Stromal cell of bone marrow (primary cell): ENCODE measurements at regions not wholly inside any gene's neighbourhood (a gene's known extent, or its start where the extent isn't known, plus 50 kb on each side); places are given as distances from the start of the nearest gene placed in this dataset.
A peak's percentile ranks its signal among the peaks of the same experiment; 100 is the strongest.

Experiments used
- DNase-seq: peaks from one replicate; pipeline ENCODE4 v3.0.0-alpha.2; 2012; ENCODE audit warnings: low read depth

GRCh38 chr15:98144388-98144787 lies 183.9 kb downstream of the ARRDC4 start:
- no peak for DNase-seq

GRCh38 chr15:98146031-98146820 lies 185.7 kb downstream of the ARRDC4 start:
- DNase-seq = no peak

- no peak for DNase-seq
Measured at GRCh38 chr15:98147415-98147814, 186.9 kb downstream of the ARRDC4 start.

- no peak for DNase-seq
Measured at GRCh38 chr15:98150084-98150483, 189.6 kb downstream of the ARRDC4 start.

GRCh38 chr15:98150536-98150935 lies 190.0 kb downstream of the ARRDC4 start:
- no peak for DNase-seq

GRCh38 chr15:98151096-98151495 lies 190.6 kb downstream of the ARRDC4 start:
- no peak for DNase-seq

- DNase-seq = no peak
Measured at GRCh38 chr15:98152156-98152555, 191.7 kb downstream of the ARRDC4 start.

GRCh38 chr15:98154863-98155262 lies 194.4 kb downstream of the ARRDC4 start:
- DNase-seq = peak; percentile 36

GRCh38 chr15:98155356-98155755 lies 194.9 kb downstream of the ARRDC4 start:
- DNase-seq = no peak

- no peak for DNase-seq
Measured at GRCh38 chr15:98160236-98160635, 199.7 kb downstream of the ARRDC4 start.

GRCh38 chr15:98163319-98164045 lies 203.0 kb downstream of the ARRDC4 start:
- DNase-seq = no peak

GRCh38 chr15:98164571-98164970 lies 204.1 kb downstream of the ARRDC4 start:
- no peak for DNase-seq

GRCh38 chr15:98164986-98165385 lies 204.5 kb downstream of the ARRDC4 start:
- DNase-seq = no peak

- no peak for DNase-seq
Measured at GRCh38 chr15:98167722-98168268, 207.3 kb downstream of the ARRDC4 start.

- no peak for DNase-seq
Measured at GRCh38 chr15:98169551-98169950, 209.0 kb downstream of the ARRDC4 start.

GRCh38 chr15:98174286-98174685 lies 213.8 kb downstream of the ARRDC4 start:
- DNase-seq = no peak

GRCh38 chr15:98174841-98175240 lies 214.3 kb downstream of the ARRDC4 start:
- DNase-seq = no peak

GRCh38 chr15:98177966-98178592 lies 217.6 kb downstream of the ARRDC4 start:
- peak; percentile 49 for DNase-seq

- DNase-seq = no peak
Measured at GRCh38 chr15:98178861-98179260, 218.4 kb downstream of the ARRDC4 start.

- DNase-seq = no peak
Measured at GRCh38 chr15:98187549-98187948, 227.0 kb downstream of the ARRDC4 start.

GRCh38 chr15:98190914-98191313 lies 230.4 kb downstream of the ARRDC4 start:
- DNase-seq = no peak

- DNase-seq = no peak
Measured at GRCh38 chr15:98195796-98196195, 235.3 kb downstream of the ARRDC4 start.

GRCh38 chr15:98196371-98196770 lies 235.9 kb downstream of the ARRDC4 start:
- DNase-seq = no peak
